Adrenal gland (tissue), 5 donors: ENCODE measurements at regions not wholly inside any gene's neighbourhood (a gene's known extent, or its start where the extent isn't known, plus 50 kb on each side); places are given as distances from the start of the nearest gene placed in this dataset.

Experiments used
- POLR2A ChIP-seq, 2 donors: fragments of 450-650 bp; IDR thresholded peaks; one replicate each; pipeline ENCODE4 v1.6.1; 2017; ENCODE audit warnings: antibody characterized with exemption in 2 of 2, mild to moderate bottlenecking in 2 of 2, moderate library complexity in 1 of 2
- TF ChIP-seq, protein P1 (sequence below), 6 experiments: fragments of 450-650 bp in 4 of 6; fragments of 200-600 bp in 2 of 6; sonication (generic) in 1 of 6; IDR thresholded peaks; 1 replicate in 5 of 6; 2 replicates in 1 of 6; pipeline versions ENCODE4 v1.5.1 to v1.8.0; 2016 to 2021; ENCODE audit warnings: antibody characterized with exemption in 6 of 6, mild to moderate bottlenecking in 2 of 6, moderate library complexity in 1 of 6
- donor health status: DM: no; HTN: no; CAD: no.

DNA sequence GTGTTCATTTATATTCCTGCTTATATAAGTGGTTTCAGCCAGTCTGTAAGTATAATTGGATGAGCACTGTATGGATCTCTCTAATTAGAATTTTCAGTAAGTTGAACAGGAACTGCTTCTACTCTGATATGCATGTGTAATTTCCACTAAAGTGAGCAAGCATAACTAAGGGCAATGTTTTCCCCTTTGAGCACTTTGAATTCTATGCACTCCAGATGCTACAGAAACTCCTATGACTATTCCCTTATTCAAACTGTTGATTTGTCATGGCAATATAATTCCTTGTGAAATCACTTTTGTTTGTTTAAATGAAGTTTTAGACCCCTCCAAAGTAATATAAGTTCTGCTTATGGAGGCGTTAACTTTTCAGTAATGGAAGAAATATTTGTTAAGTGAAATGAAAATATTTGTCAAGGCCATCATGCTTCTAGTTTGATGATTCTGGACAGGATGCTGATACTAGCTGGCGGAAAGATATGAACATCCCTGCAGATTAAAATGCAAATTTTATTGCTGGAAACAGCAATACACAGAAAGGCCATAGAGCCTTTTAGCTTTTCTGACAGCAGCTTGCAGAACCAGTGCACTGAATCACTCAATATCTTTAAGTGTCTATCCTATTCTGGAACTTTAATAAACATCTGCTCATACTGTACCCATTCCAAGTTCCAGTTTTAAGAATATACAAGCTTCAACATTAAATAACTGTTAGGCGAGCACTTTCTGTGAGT lies 1460.8 kb downstream of the RAPGEF2 start:
- TF ChIP-seq POLR2A (IDR thresholded peaks at IDR 0.05): no peak
- TF ChIP-seq, protein P1, sequence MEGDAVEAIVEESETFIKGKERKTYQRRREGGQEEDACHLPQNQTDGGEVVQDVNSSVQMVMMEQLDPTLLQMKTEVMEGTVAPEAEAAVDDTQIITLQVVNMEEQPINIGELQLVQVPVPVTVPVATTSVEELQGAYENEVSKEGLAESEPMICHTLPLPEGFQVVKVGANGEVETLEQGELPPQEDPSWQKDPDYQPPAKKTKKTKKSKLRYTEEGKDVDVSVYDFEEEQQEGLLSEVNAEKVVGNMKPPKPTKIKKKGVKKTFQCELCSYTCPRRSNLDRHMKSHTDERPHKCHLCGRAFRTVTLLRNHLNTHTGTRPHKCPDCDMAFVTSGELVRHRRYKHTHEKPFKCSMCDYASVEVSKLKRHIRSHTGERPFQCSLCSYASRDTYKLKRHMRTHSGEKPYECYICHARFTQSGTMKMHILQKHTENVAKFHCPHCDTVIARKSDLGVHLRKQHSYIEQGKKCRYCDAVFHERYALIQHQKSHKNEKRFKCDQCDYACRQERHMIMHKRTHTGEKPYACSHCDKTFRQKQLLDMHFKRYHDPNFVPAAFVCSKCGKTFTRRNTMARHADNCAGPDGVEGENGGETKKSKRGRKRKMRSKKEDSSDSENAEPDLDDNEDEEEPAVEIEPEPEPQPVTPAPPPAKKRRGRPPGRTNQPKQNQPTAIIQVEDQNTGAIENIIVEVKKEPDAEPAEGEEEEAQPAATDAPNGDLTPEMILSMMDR (IDR thresholded peaks at IDR 0.05): no peak
